ENCODE measurements at regions not wholly inside any gene's neighbourhood (a gene's known extent, or its start where the extent isn't known, plus 50 kb on each side); places are given as distances from the start of the nearest gene placed in this dataset.

DNA sequence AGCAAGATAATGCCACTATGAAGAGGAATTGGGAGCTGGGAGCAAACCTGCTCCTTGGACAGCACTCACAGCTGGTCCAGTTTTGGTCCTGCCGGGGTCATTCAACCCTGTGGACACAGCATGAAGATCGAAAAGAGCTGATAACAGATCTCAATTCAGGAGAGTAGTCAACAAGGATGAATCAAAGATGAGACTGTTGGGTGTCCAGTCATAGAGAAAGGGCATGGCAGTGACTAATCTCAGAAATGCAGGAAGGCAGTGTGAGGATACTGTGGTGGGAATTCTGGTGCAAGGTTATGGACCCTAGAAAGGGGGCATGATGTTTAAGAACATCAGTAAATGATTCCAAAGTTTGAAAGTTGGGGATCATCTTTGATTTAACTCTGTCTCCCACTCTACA is 261.4 kb upstream of the ZP4 start:
- DNase-seq = no peak

DNA sequence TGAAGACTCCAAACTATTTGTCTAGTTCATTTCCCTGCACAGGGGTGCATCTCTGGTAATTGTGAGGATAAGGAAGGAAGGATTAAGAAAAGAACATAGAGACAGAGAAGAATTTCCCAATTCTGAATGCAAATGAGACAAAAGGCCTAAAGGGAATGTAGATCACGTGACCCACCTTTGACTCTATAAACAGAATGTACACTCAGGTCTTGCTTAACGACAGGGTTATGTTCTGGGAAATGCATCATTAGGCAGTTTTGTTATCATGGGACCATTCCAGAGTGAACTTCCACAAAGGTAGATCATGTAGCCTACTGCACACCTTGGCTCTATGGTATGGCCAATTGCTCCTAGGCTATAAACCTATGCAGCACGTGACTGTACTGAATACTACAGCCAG is 252.3 kb upstream of the ZP4 start:
- no peak for DNase-seq

DNA sequence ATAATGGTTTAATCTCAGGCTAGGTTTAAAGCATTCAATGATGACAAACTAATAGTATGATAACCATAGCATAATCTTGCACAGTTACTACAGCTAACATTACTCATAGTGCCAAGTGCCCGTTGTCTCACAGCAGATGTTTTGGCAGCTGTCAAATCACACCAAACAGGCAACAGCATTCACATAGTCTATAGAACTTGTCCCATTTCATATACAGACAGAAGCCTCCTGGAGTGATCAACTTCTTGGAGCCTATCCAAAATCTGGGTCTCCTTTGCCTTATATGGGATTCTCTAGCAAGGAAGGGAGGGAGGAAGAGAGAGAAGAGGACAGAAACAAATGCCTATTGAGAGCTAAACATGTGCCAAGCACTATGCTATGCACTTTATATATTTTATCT is 250.6 kb upstream of the ZP4 start:
- DNase-seq = no peak

DNA sequence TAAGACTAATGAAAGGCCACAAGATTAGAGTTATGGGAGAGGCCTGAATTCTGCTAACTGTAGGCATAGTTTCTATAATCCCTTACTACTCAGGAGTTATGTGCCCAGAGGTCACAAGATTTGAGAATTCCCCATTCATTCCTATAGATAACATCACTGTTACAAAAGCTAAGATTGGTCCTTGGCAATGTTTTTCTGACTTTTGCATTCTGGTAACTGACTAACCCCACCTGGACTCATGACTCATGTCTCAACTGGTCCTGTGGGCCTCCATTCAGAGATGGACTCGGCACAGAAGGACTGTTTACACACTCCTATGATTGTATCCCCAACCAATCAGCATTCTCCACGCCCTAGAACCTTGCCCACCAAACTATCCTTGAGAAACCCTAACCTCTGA is 249.0 kb upstream of the ZP4 start:
- DNase-seq = no peak

DNA sequence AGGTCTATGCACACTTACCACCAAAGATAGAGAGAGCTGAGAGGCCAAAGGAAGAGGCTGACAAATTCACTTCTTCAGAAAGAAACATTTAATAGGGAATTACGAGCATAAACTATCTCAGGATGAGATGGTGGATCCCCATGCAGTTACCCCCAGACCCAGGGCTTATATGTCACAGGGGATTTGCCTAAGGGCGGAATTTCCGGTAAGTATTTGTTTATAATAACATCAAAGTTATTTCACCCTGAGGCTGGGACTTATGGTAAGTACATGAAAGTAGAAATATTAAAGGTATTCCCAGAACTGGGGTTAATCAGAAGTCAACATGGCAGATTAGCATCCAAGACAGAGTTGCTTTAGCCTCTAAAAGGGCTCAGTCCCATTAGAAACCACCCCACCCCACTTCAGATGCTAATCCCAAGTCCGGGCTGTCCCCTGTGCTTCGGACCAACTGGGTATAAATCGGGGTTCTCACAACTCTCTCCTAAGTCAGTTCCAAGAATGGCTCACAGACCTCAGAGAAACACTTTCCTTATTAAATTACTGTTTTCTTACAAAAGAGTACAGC is 247.4 kb upstream of the ZP4 start:
- no peak for DNase-seq

DNA sequence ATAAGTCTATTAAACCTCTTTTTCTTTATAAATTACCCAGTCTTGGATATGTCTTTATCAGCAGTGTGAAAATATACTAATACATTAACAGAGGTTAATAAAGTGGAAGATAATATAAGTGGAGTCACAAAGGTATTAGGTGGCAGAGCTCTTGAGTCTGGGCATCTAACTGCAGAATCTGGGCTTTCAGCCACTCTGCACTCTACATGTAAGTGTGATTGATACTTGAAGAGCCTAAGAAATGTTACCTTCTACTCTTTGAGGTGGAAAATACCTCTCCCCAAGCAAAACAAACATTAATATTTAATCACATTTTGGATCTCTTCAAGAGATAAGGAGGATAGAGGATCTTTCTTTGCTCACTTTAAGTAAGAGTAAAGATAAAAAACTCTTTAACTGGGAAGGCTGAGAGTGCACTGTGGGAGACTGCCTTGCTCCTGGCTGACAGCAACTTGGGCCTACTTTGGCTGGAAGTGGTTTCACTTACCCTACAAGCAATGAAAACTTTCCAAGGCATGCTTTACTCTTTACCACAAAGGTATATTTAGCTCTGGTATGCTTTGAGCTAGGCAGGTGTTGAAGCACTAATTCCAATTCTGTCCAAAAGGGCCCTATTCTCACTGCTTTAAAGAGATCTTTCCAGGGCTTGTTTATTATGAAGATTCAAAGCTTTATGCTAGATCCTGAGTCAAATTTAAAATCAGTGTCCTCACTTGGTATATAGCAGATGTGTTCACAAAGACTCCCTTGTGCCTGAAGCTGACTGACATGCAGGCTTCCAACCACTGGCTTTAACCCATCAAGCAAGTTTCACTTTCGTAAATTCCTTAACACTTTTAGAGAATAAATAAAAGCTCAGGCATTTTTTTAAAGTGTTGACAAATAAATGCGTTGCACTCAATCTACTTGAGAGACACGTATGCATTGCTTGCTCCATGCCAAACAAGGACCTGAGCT is 245.3 kb upstream of the ZP4 start:
- DNase-seq = no peak

DNA sequence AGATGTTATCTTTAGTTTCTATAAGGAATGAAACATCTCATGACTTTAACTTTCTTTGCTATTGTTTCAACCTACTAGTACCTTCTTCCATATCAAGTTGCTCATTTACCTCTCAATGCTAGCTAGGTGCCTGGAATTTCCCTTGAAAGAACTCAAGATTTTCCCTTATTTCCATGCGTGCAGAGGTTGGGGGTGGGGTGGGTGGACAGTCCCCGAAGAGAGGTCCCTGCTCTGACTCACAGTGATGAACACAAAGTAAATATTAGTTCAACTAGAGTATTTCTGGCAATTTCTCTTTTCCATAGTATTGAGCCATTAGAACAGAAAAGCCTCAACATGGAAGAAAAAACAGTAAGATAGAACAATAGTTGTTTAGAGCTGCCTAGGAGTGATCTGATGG is 239.0 kb upstream of the ZP4 start:
- DNase-seq = no peak

DNA sequence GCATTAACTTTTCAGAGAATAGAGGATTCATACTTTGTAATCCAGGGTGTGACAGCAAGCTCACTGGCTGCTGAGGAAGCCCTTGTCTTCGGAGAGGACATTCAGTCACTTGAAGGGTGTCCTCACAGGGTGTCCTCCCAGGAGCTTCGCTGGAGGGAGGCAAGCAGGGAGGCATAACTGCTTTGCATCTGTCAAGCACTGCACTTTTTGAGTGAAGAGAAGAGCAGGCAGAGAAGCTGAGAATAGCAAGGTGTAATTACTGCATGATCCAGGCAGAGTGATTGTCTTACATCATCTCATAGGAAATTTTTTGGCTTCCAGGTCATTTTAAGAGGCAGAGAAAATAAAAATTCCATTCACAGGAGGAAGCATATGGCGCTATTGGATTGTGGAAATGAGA is 232.5 kb upstream of the ZP4 start:
- no peak for DNase-seq

DNA sequence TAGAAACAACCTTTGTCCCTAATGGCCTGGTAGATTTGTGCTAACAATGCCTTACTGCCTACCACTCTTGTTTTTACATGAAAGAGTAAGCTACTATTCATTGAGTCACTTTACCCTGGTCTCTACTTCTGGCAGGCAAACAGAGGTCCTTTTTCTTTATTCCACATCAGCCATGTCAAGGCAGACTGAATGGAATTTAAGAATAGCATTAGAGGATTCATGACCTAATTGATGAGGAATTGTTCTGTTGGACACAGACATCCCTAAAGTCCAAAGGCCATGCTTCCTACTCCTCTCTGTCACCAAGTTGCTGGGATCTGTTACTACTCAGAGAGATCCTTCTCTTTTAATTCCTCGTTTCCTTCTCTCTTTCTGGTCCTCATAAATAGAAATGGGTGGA is 229.1 kb upstream of the ZP4 start:
- DNase-seq = no peak

DNA sequence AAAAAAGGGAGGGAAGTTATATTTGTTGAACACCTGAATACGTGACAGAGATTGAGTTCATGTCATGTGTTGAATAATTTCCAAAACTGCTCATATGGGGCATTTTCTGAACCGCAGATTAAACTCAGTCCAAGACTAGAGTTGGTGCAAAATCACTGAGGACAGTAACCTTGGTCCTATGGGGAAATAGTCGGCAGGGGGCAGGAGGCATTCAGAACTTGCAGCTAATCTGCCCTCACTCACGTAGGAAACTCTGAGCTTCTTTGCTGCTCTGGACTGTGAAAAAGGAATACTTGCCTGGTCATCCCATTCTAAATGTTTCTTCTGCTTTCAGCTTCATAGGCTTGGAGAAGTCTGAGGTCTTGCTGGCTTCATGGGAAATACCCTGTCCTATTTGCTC is 228.3 kb upstream of the ZP4 start:
- no peak for DNase-seq

DNA sequence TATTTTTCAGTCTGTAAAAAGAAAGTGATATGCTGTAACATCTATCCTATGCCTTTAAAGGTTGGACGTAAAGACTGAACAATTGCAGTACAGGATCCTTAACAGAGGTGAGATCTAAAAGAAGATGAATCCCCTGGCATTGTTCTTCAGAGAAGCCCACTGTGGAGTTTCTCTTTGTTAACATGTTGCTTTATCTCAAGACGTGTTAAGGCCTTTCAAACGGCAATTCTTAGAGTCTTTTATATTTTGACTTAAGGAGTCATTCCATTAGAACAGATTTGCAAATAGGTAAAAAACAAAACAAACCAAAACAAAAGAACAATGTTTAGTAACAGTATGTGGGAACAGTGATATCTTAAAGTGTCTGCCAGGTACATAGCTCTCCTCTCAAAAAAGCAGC is 225.1 kb upstream of the ZP4 start:
- DNase-seq = no peak

DNA sequence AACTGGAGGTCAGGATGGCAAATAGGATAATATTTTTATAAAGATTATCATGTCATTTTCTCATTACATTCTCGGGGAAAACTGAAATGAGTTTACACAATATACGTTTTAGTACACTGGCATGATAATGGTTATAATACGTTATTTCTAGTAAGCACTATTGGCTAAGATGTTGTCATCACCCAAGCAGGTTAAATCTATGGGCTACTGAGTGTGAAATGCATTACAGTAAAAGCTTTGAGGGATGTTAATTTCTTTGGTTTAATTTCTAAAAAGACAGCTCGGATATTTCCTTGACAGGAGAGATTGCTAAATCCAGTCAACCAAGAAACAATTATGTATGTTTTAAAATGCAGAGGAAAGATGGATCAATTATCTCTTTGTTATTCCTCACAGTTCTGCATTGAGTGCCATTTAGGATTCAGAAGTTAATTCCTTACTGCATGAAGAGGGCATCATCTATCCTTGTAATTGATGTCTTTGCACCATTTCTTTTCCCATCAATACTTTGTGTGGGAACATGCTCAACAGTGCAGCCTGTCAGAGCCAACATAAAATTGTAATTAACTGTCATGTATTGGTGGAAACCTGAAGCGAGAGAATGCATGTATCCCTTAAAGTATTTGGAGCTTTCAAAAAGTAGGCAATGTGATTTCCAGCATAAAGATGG is 222.4 kb upstream of the ZP4 start:
- no peak for DNase-seq

DNA sequence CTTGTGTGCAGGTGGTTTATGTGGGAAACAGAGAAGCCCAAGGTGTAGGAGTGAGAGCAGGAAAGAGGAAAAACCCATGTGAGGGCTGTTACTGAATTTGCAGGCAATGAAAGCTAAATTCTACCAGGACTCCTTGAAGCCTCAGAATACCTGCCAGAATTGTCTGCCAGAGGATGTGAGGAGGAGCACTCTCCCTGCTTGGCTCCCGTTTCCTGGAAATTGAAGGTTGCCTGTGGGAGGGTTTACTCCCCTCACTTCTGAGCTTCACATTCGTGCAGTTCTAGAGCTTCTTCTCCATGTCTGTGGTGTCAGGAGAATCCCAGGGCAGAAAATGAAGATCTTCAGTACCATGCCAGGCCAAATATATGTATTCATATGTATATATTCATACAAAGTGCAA is 220.8 kb upstream of the ZP4 start:
- no peak for DNase-seq

DNA sequence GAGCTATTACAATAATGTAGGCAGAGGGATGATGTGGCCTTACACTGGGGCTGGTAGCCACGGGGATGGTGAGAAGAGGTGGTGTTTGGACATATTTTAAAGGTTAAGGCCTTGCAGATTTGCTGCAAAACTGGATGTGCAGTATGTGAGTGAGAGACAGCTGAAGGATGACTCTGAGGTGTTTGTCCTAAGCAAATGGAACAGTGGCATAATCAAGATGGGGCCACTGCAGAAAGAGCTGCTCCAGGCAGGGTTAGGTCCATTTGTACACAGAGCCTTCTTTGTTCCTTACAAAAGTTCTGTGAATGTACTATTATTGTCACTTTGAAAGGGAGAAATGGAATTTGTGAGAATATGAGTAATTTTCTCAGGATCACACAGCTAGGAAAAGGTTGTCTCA is 220.4 kb upstream of the ZP4 start:
- no peak for DNase-seq

DNA sequence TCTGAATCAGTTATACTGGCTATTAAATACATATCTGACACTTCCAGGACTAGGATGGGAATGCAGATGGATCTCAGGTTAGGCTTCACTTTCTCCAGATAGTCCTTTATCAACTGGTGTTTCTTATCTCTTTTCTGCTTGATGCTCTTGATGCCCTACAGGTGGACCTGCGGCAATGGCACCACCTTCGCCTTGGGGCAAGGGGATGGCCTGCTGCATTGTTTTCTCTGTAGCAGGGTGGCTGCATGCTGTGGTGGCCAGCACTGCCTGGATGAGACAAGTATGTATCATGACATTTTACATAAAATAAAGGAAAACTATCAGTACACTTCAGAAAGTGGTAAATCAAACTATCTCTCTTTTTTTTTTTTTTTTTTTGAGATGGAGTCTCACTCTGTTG is 217.7 kb upstream of the ZP4 start:
- DNase-seq = no peak

DNA sequence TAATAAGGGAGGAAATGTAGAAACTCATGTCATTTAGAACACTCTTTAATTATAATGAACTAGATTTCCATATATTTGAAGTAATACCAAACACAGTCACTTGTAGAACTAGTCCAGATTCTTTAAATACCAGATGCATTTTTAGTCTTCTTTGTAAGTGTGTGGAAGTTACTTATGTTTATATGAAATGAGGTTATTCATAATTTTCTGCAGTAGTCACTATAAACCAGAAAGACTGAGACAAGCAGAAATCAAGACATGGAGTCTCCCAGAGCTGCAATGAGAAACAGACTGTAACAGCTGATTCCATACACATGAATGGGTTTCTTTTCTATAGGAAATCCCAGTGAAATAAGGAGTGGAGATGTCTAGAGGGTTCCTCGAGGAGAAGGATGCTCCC is 216.6 kb upstream of the ZP4 start:
- DNase-seq = no peak

DNA sequence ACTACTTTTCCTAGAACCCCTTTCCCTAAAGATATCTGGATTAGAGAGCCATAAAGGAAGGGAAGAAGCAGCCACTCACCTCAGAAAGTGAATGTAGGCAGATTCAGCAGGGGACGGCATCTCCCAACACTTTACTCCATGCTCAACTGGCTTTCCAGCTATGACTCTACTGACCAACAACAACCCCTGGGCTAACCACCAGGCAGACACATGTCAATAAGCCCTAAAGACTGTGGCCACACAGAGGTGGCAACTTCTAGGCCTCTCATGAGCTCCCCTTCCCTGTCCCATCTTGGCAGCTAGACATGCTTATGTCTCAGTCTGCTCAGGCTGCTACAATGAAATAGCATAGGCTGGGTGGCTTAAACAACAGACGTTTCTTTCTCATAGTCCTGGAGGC is 214.0 kb upstream of the ZP4 start:
- DNase-seq = no peak

DNA sequence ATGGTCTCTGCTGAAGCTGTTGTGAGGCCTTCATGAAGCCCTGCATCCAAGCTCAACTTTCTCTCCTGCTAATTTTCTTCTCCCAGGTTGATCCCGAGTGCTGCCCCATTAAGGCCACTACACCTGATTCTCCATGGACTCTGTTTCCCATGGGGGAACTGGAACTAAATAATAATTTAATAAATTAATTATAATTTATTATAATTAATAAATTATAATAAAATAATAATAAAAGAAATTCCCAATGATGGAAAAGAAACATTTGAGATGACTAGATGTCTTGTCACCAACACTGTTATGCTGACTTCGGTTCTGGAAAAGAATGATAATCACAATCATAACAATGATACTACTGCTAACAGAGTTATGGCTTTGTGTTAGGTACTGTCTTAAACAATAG is 211.2 kb upstream of the ZP4 start:
- no peak for DNase-seq

DNA sequence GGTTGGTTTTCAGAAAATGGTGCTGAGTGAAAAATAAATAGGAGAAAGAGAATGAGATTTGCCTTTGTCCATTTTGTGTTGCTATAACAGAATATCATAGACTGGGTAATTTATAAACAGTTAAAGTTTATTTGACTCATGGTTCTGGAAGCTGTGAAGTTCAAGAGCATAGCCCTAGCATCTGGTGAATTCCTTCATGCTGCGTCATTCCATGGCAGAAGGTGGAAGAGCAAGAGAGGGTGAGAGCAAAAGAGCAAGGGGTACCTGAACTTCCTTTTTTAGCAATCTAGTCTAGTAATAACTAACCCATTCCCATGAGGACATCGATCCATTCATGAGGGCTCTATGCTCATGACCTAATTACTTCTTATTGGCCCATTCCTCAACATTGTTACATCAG is 209.1 kb upstream of the ZP4 start:
- DNase-seq = no peak

DNA sequence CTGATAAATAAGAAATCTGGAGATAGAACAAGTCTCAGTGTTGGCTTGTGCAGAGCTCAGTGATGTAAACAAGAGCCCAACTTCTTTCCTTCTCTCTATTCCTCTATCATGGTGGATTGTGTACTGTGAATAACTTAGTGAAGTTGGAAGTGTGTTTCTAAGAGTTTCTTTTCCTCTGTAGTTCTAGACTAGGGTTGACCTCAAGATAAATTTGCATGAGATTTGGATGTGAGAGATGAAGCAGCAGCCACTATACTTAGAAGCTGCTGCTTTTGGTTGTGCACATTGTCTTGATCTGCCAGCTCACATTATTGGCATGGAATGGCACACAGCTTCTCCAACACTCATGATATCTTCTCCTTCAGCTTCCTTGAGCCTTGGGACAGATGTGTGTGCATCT is 198.9 kb upstream of the ZP4 start:
- DNase-seq = no peak

DNA sequence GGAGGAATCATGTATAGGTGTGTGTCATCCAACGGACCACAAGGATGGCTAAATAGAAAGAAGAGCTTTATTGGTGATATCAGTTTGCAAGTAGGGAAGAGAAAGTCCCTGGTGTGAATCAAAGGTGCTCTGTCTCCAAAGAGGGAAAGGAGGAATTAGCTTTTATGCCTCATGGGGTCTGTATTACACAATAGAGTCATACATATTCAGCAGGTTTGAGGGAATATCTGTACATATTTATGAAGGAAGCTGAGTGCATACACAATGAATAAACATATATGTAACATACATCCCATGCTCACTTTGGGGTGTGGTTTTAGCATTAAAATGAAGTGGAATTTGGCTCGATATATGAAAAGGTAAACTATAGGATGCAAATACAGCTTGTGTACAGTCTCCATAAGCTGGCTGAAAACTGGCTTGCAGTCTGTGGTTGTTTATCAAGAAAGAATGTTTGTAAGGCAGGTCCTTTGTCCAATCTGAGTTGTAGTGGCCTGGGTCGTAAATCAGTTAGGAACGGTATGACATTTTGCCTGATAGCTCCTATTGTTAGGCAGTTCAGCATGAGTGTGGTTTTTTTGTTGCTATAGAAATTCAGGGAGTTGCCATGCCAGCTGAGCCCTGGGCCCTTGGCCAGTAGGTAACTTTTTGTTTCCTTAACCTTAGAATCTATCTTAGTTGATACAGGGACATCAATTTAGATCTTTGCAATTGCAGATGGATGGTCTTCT is 198.0 kb upstream of the ZP4 start:
- DNase-seq = no peak

DNA sequence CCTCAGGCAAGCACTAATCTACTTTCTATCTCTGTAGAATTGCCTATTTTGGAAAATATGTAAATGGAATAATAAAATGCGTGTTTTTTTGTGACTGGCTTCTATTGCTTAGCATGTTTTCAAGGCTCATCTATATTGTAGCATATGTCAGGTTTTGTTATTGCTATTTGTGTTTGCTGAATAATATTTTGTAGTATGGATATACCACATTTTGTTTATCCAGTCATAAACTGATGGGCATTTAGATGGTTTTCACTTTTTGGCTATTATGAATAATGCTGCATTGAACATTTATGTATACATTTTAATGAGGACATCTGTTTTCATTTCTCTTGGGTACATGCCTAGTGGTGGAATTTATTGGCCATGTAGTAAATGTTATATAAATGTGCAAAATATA is 183.3 kb upstream of the ZP4 start:
- no peak for DNase-seq

DNA sequence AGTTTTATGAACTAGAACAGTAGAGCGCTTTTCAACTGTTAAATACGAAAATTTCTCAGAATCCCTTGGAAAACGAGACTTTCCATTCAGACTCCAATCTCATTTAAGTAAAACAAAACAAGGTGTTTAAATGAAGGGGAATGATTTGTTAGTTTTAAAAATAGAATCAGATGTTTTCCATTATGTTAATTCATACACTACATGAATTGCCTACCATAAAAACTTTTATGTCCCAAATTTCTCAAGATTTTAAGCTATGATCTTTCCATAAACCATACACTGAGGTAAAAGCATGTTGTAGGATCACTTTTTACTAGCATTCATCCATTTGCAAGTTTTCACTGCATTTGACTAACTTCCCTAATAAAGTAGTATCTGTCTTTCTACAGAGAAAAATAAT is 180.3 kb upstream of the ZP4 start:
- DNase-seq = no peak

DNA sequence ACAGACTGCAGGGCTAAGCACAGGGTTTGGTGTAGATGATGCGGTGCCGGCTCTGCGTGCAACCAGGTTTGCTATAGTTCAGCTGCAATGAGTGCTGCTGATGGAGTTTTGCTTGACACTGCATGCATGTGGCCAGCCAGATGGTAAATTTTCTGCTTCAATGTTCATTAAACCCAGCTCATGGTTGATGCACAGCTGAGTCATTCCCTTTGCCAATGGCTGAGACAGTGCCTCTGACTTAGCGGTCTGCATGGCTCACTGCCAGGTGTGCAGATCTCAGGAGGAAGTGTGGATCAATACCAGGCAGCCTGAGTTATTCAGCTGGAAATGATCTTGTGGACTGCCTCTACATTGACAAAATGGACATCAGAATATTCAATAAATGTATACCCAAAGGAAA is 172.7 kb upstream of the ZP4 start:
- no peak for DNase-seq

All from activated naive CD4-positive, alpha-beta T cell treated with Interleukin-2 at 50 U/mL for 16 hours (primary cell).